H1 (cell line): ENCODE measurements at regions not wholly inside any gene's neighbourhood (a gene's known extent, or its start where the extent isn't known, plus 50 kb on each side); places are given as distances from the start of the nearest gene placed in this dataset.

ENCODE experiments used
- CTCF ChIA-PET: fragments of 300-600 bp; sonication (Branson Sonifier 250); formaldehyde crosslinking; loops from one replicate; lab custom pipeline; 2021; ENCODE audit not compliant: partially characterized antibody; lab: Charles Lee
- POLR2A ChIA-PET: fragments of 300-600 bp; sonication (Branson Sonifier 250); formaldehyde crosslinking; loops from one replicate; lab custom pipeline; 2021; ENCODE audit warnings: inconsistent platforms; ENCODE audit not compliant: partially characterized antibody; lab: Charles Lee
- DNase-seq, 2 experiments: peaks; one replicate each; pipeline versions ENCODE4 v3.0.0 to v3.0.0-alpha.2; 2010 to 2022; ENCODE audit warnings: low spot score in 2 of 2, low read depth in 1 of 2, mixed read lengths in 1 of 2
- FAIRE-seq: peaks from 2 replicates; lab custom pipeline; 2011; peaks lifted over from hg19 to GRCh38; lab: Jason Lieb, UNC
- H2AFZ ChIP-seq: 2 replicates; pipeline ENCODE4 v1.8.1; 2012; ENCODE audit warnings: low read length, inconsistent platforms
- H2AK5ac ChIP-seq: 2 replicates; pipeline ENCODE4 v1.6.1; 2013; ENCODE audit warnings: low read depth, low read length
- H2BK120ac ChIP-seq: replicated peaks from 2 replicates; pipeline ENCODE3; 2013; ENCODE audit warnings: low read depth, low read length, inconsistent platforms
- H2BK12ac ChIP-seq: 2 replicates; pipeline ENCODE4 v1.6.1; 2013; ENCODE audit warnings: low read depth, low read length
- H2BK15ac ChIP-seq: 2 replicates; pipeline ENCODE4 v1.6.1; 2013; ENCODE audit warnings: low read length
- H2BK20ac ChIP-seq: 2 replicates; pipeline ENCODE4 v1.6.1; 2013; ENCODE audit warnings: low read length
- H2BK5ac ChIP-seq: 2 replicates; pipeline ENCODE4 v1.6.1; 2013; ENCODE audit warnings: low read depth, low read length
- H3K14ac ChIP-seq: 2 replicates; pipeline ENCODE4 v1.6.1; 2013; ENCODE audit warnings: inconsistent platforms; ENCODE audit not compliant: insufficient read length
- H3K18ac ChIP-seq: 2 replicates; pipeline ENCODE4 v1.6.1; 2013; ENCODE audit warnings: low read length; ENCODE audit errors: extremely low read depth
- H3K23ac ChIP-seq: 2 replicates; pipeline ENCODE4 v1.6.1; 2013; ENCODE audit warnings: inconsistent platforms; ENCODE audit not compliant: insufficient read length
- H3K23me2 ChIP-seq: 2 replicates; pipeline ENCODE4 v1.6.1; 2013; ENCODE audit warnings: low read depth, low read length
- H3K27ac ChIP-seq: 2 replicates; pipeline ENCODE4 v1.6.1; 2011; ENCODE audit warnings: low read depth, low read length, inconsistent platforms
- H3K27me3 ChIP-seq, 4 experiments: replicated peaks in 1 of 4; 1 replicate in 1 of 4; 2 replicates in 3 of 4; pipeline versions ENCODE4 v1.6.1 to v1.8.1; 2011 to 2013; ENCODE audit warnings: low read length in 3 of 4, mild to moderate bottlenecking in 3 of 4, inconsistent platforms in 2 of 4, mixed read lengths in 2 of 4, moderate library complexity in 1 of 4; ENCODE audit not compliant: control insufficient read depth in 3 of 4, insufficient read depth in 3 of 4; ENCODE audit errors: extremely low read depth in 1 of 4
- H3K36me3 ChIP-seq, 4 experiments: 2 replicates each; pipeline versions ENCODE4 v1.6.1 to v1.8.1; 2011 to 2013; ENCODE audit warnings: mild to moderate bottlenecking in 4 of 4, low read length in 3 of 4, moderate library complexity in 2 of 4, control low read depth in 1 of 4, inconsistent platforms in 1 of 4; ENCODE audit not compliant: insufficient read depth in 4 of 4, control insufficient read depth in 2 of 4
- H3K4ac ChIP-seq: replicated peaks from 2 replicates; pipeline ENCODE3; 2013; ENCODE audit warnings: low read length, low read depth, mixed read lengths, inconsistent platforms; ENCODE audit not compliant: insufficient read length
- H3K4me1 ChIP-seq, 4 experiments: replicated peaks in 1 of 4; 1 replicate in 1 of 4; 2 replicates in 3 of 4; pipeline versions ENCODE4 v1.6.1 to v1.8.1; 2011 to 2013; ENCODE audit warnings: low read length in 3 of 4, inconsistent platforms in 2 of 4, mixed read lengths in 1 of 4; ENCODE audit not compliant: insufficient read depth in 4 of 4, control insufficient read depth in 3 of 4
- H3K4me2 ChIP-seq, 2 experiments: 2 replicates each; pipeline versions ENCODE4 v1.6.1 to v1.8.1; 2011 to 2013; ENCODE audit warnings: low read depth in 2 of 2, low read length in 2 of 2, control low read depth in 1 of 2, inconsistent platforms in 1 of 2, mild to moderate bottlenecking in 1 of 2; ENCODE audit not compliant: insufficient read depth in 1 of 2
- H3K4me3 ChIP-seq, 4 experiments: fragments of 200-600, 300-600 bp in 1 of 4; sonication (generic), shearing (Covaris generic), sonication (Bioruptor Twin) in 1 of 4; 2 replicates each; pipeline versions ENCODE4 v1.5.1 to v1.8.1; 2011 to 2016; ENCODE audit warnings: low read length in 4 of 4, low read depth in 3 of 4, control low read depth in 2 of 4, inconsistent platforms in 2 of 4, mild to moderate bottlenecking in 2 of 4, mixed read lengths in 1 of 4, moderate library complexity in 1 of 4; ENCODE audit not compliant: insufficient read depth in 2 of 4; ENCODE audit errors: extremely low read depth in 1 of 4
- H3K56ac ChIP-seq: replicated peaks from 2 replicates; pipeline ENCODE3; 2013; ENCODE audit warnings: low read depth, mild to moderate bottlenecking, mixed read lengths, low read length, inconsistent platforms; ENCODE audit not compliant: insufficient read length
- H3K79me1 ChIP-seq: 2 replicates; pipeline ENCODE4 v1.6.1; 2013; ENCODE audit warnings: low read depth, low read length, control low read depth
- H3K79me2 ChIP-seq, 2 experiments: 2 replicates each; pipeline versions ENCODE4 v1.6.1 to v1.8.1; 2012 to 2013; ENCODE audit warnings: low read length in 2 of 2, mild to moderate bottlenecking in 2 of 2, inconsistent platforms in 1 of 2; ENCODE audit not compliant: insufficient read depth in 2 of 2, control insufficient read depth in 1 of 2
- H3K9ac ChIP-seq, 4 experiments: replicated peaks in 1 of 4; 1 replicate in 1 of 4; 2 replicates in 3 of 4; pipeline versions ENCODE4 v1.6.1 to v1.8.1; 2011 to 2013; ENCODE audit warnings: low read depth in 3 of 4, low read length in 3 of 4, control low read depth in 2 of 4, mild to moderate bottlenecking in 2 of 4, moderate library complexity in 2 of 4, inconsistent platforms in 1 of 4; ENCODE audit errors: extremely low read depth in 1 of 4
- H3K9me3 ChIP-seq, 2 experiments: 2 replicates each; pipeline versions ENCODE4 v1.6.1 to v1.8.1; 2012 to 2013; ENCODE audit warnings: mild to moderate bottlenecking in 2 of 2, moderate library complexity in 2 of 2, control low read depth in 1 of 2, inconsistent platforms in 1 of 2, low read depth in 1 of 2, low read length in 1 of 2, mixed read lengths in 1 of 2; ENCODE audit not compliant: insufficient read depth in 2 of 2
- H4K20me1 ChIP-seq, 2 experiments: replicated peaks in 1 of 2; 2 replicates each; pipeline versions ENCODE3 to v1.8.1; 2011 to 2013; ENCODE audit warnings: inconsistent platforms in 2 of 2, low read length in 2 of 2, mild to moderate bottlenecking in 1 of 2; ENCODE audit not compliant: insufficient read depth in 2 of 2, control insufficient read depth in 1 of 2
- H4K5ac ChIP-seq: 2 replicates; pipeline ENCODE4 v1.6.1; 2013; ENCODE audit warnings: low read length, low read depth, mixed read lengths, inconsistent platforms; ENCODE audit not compliant: insufficient read length
- H4K8ac ChIP-seq: 2 replicates; pipeline ENCODE4 v1.8.0; 2013; ENCODE audit warnings: mild to moderate bottlenecking, moderate library complexity, low read length, inconsistent platforms; ENCODE audit not compliant: insufficient read depth; ENCODE audit errors: extremely low read depth
- H4K91ac ChIP-seq: replicated peaks from 2 replicates; pipeline ENCODE3; 2013; ENCODE audit warnings: low read length, mixed read lengths, inconsistent platforms; ENCODE audit not compliant: insufficient read length
- ASH2L ChIP-seq: fragments of 200-600, 300-600 bp; sonication (generic); IDR thresholded peaks from one replicate; pipeline ENCODE4 v1.7.1; 2017; ENCODE audit warnings: low read length
- CBX8 ChIP-seq: fragments of 300-800, 300-1000 bp; sonication (generic); IDR thresholded peaks from 2 replicates; pipeline ENCODE4 v1.7.1; 2016; ENCODE audit warnings: low read depth, low read length, borderline replicate concordance
- CTCF ChIP-seq, 3 experiments: IDR thresholded peaks; 1 replicate in 2 of 3; 2 replicates in 1 of 3; pipeline versions ENCODE4 v1.5.1 to v1.6.1; 2011; ENCODE audit warnings: low read length in 3 of 3, mild to moderate bottlenecking in 3 of 3, inconsistent platforms in 2 of 3, low read depth in 1 of 3, moderate library complexity in 1 of 3; ENCODE audit not compliant: insufficient read depth in 1 of 3; ENCODE audit errors: control extremely low read depth in 1 of 3
- EGR1 ChIP-seq: IDR thresholded peaks from 2 replicates; pipeline ENCODE4 v1.6.1; 2011; ENCODE audit warnings: low read depth, low read length, borderline replicate concordance
- GTF2F1 ChIP-seq: IDR thresholded peaks from 2 replicates; pipeline ENCODE4 v1.6.1; 2012; ENCODE audit warnings: low read depth, low read length, improper control_type of control experiment, borderline replicate concordance
- JUN ChIP-seq: IDR thresholded peaks from 2 replicates; pipeline ENCODE4 v1.6.1; 2011; ENCODE audit warnings: low read depth, mild to moderate bottlenecking, improper control_type of control experiment, low read length
- JUND ChIP-seq: IDR thresholded peaks from 2 replicates; pipeline ENCODE4 v1.6.1; 2011; ENCODE audit warnings: mild to moderate bottlenecking, improper control_type of control experiment, low read length
- KDM4A ChIP-seq: IDR thresholded peaks from one replicate; pipeline ENCODE4 v1.7.1; 2012; ENCODE audit warnings: low read depth, mild to moderate bottlenecking, moderate library complexity, low read length, inconsistent platforms; ENCODE audit not compliant: severe bottlenecking
- POU5F1 ChIP-seq: IDR thresholded peaks from 2 replicates; pipeline ENCODE4 v1.6.1; 2011; ENCODE audit warnings: low read depth, mild to moderate bottlenecking, low read length, moderate library complexity
- SIRT6 ChIP-seq: IDR thresholded peaks from one replicate; pipeline ENCODE4 v1.7.1; 2012; ENCODE audit warnings: low read length, inconsistent platforms
- SP4 ChIP-seq: IDR thresholded peaks from 2 replicates; pipeline ENCODE4 v1.6.1; 2012; ENCODE audit warnings: low read length, inconsistent platforms
- SRF ChIP-seq: IDR thresholded peaks from 2 replicates; pipeline ENCODE4 v1.6.1; 2011; ENCODE audit warnings: mild to moderate bottlenecking, low read depth, low read length, moderate library complexity
- TCF12 ChIP-seq: IDR thresholded peaks from 2 replicates; pipeline ENCODE4 v1.6.1; 2011; ENCODE audit warnings: low read depth, mild to moderate bottlenecking, low read length
- WGBS, 2 experiments: shearing (Covaris generic) in 1 of 2; methylation state at CpG; one replicate each; pipeline versions ENCODE4 v1.1.6 to v1.1.7; 2013 to 2015; ENCODE audit warnings: low lambda C conversion rate in 2 of 2, mixed read lengths in 2 of 2, inconsistent platforms in 1 of 2, low coverage in 1 of 2, missing lambda C conversion rate in 1 of 2; ENCODE audit not compliant: insufficient replicate concordance in 2 of 2, insufficient coverage in 1 of 2, insufficient read length in 1 of 2; ENCODE audit errors: extremely low coverage in 1 of 2, missing lambda C conversion rate in 1 of 2; 5-methylcytosine and 5-hydroxymethylcytosine counted together

- H3K56ac ChIP-seq: no peak overlapping the region
- H3K18ac ChIP-seq: no peak overlapping the region
- H2AFZ ChIP-seq: no peak overlapping the region
- TF ChIP-seq JUND: no peak
- TF ChIP-seq CBX8: no peak
- TF ChIP-seq SIRT6: no peak
- no peak for TF ChIP-seq TCF12
- no peak for TF ChIP-seq ASH2L
- no peak for TF ChIP-seq JUN
- TF ChIP-seq SRF: no peak
- no peak for TF ChIP-seq GTF2F1
- TF ChIP-seq POU5F1: no peak
- TF ChIP-seq EGR1: no peak
- TF ChIP-seq CTCF (IDR thresholded peaks at IDR 0.05; ENCODE audit: control extremely low read depth in 1 of 3, insufficient read depth in 1 of 3, low read depth in 1 of 3, low read length in 3 of 3): no peak
- TF ChIP-seq KDM4A: no peak
- TF ChIP-seq SP4: no peak
- H3K4me1 ChIP-seq: peaks cover 0 to 5% (median 0%) of the 10 kb centered on the region in 4 experiments; a peak in 3 of 7 replicates
- no peak overlapping the region for H2BK20ac ChIP-seq
- ChIA-PET POLR2A (no interaction called here), CTCF (interaction anchor here (0.8 to 1.9 kb wide), 2 partner anchors 14 to 131 kb away, joined by 3 to 4 read pairs; no protein-coding TSS in a partner anchor)
- H2BK12ac ChIP-seq: no peak overlapping the region
- H4K20me1 ChIP-seq: no peaks in the 10 kb centered on the region
- FAIRE-seq (no peak), DNase-seq (no peak)
- 83% methylated on average over 3 of the region's 3 CpGs; no CpG with 5 or more reads in 1 of the 2 experiments for WGBS, 2 experiments
- no peak overlapping the region for H4K5ac ChIP-seq
- no peak overlapping the region for H3K4me2 ChIP-seq
- H2AK5ac ChIP-seq: no peak overlapping the region
- H4K8ac ChIP-seq: no peak overlapping the region
- no peak overlapping the region for H2BK120ac ChIP-seq
- no peak overlapping the region for H3K23ac ChIP-seq
- H3K23me2 ChIP-seq: peaks cover 5% of the 10 kb centered on the region; the same call in 1 of the 2 replicates
- no peaks in the 10 kb centered on the region for H3K36me3 ChIP-seq
- no peak overlapping the region for H3K4me3 ChIP-seq
- no peaks in the 10 kb centered on the region; a peak in 1 of 7 replicates for H3K27me3 ChIP-seq
- no peaks in the 10 kb centered on the region for H3K79me1 ChIP-seq
- no peak overlapping the region for H3K4ac ChIP-seq
- H3K79me2 ChIP-seq: no peaks in the 10 kb centered on the region
- H2BK15ac ChIP-seq: no peak overlapping the region
- H3K27ac ChIP-seq: no peak overlapping the region
- no peak overlapping the region; a peak in 1 of 7 replicates for H3K9ac ChIP-seq
- no peak overlapping the region for H2BK5ac ChIP-seq
- no peak overlapping the region for H4K91ac ChIP-seq
- H3K9me3 ChIP-seq: no peaks in the 10 kb centered on the region
- no peak overlapping the region for H3K14ac ChIP-seq
These were observed 211.7 kb downstream of the TFAP2C start for GRCh38 chr20:56840716-56841261.
